Dendritic cell treated with granulocyte-macrophage colony-stimulating factor and Interleukin-4, amounts not matched to agents 40 ng/mL and 50 ng/mL, for 4 days (primary cell): ENCODE measurements at regions not wholly inside any gene's neighbourhood (a gene's known extent, or its start where the extent isn't known, plus 50 kb on each side); places are given as distances from the start of the nearest gene placed in this dataset.
"Not testable (repeated sequence)": the region's sequence is repeated elsewhere in the genome, so short reads cannot be mapped to it uniquely, and the experiment has no call there.

Source experiments
- H3K27ac Mint-ChIP-seq: one replicate; pipeline ENCODE4 v1.8.0; 2022; ENCODE audit warnings: mild to moderate bottlenecking, mixed read lengths
- H3K27me3 Mint-ChIP-seq: one replicate; pipeline ENCODE4 v1.8.0; 2022; ENCODE audit warnings: mild to moderate bottlenecking, mixed read lengths
- H3K36me3 Mint-ChIP-seq: one replicate; pipeline ENCODE4 v1.8.0; 2022; ENCODE audit warnings: low read depth, mixed read lengths
- H3K4me1 Mint-ChIP-seq: one replicate; pipeline ENCODE4 v1.8.0; 2022; ENCODE audit warnings: low read depth, mixed read lengths
- H3K4me3 Mint-ChIP-seq: one replicate; pipeline ENCODE4 v1.8.0; 2022; ENCODE audit warnings: mild to moderate bottlenecking, moderate library complexity, mixed read lengths
- H3K9me3 Mint-ChIP-seq: one replicate; pipeline ENCODE4 v1.8.0; 2022; ENCODE audit warnings: mixed read lengths
- intact Hi-C: fragments of 100-400 bp; cut with micrococcal nuclease; formaldehyde crosslinking; loops from one replicate; pipeline ENCODE4 v1.15.0; 2022

DNA sequence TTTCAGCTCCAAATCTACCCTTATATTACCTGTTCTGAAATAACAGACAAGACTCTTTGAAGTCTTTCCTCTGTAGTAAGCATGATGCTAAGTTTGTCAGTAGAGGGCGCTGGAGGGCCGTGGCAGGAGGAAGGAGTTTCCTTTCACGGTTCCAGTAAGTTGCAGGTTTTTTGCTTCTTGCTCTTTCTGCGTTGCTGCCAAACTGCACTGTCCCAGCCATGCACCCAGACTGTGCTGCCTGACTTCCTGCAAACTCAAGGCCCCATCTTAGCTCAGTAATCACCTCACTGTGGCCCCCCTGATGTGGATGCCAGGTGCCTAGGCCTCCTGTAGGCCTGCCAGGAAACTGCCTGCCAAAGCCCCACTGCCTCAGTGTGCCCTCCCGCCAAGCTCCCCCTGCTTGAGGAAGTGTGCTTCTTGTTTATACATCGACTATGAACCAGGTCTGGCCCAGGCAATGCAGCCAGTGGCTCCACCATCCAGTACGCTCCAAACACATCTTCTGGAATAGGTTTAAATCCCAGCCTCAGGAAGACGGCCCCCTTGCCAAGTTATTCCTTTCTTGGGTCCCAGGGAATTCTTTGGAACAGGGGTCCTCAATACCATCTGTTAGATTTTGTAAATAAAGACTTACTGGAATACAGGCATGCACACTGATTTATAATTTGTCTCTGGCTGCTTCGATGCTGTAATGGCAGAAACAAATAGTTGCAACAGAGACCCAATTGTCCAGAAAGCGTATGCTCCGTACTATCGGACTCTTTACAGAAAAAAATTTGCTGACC, 193.7 kb upstream of the LRIG3 start:
- intact Hi-C loops, result loop anchor here (2.0 kb wide), 1 partner anchor 37 kb away; no protein-coding TSS in a partner anchor
- Mint-ChIP-seq H3K36me3 (no peaks in the 10 kb centered on the region), H3K27ac (no peak overlapping the region), H3K27me3 (no peaks in the 10 kb centered on the region), H3K4me1 (peaks cover 4% of the 10 kb centered on the region), H3K9me3 (no peaks in the 10 kb centered on the region), H3K4me3 (no peak overlapping the region)

DNA sequence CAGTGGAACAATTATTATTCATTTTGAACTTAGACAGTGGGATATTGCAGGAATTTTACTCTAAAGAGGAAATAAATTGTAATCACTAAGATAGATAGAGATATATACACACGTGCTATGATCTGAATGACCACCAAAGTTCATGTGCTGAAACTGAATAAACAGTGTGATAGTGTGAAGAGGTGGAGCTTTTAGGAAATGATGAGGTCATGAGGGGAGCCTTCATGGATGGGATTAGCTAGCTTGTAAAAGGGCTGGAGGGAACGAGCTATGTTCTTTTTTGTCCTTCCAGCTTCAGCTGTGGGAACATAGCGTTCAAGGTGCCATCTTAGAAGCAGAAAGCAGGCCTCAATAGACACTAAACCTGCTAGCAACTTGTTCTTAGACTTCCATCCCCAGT, 191.5 kb upstream of the LRIG3 start:
- intact Hi-C loops, result loop anchor here (2.0 kb wide), 1 partner anchor 39 kb away; no protein-coding TSS in a partner anchor
- Mint-ChIP-seq H3K27ac (no peak overlapping the region), H3K9me3 (no peaks in the 10 kb centered on the region), H3K36me3 (no peaks in the 10 kb centered on the region), H3K4me1 (peaks cover 4% of the 10 kb centered on the region), H3K27me3 (no peaks in the 10 kb centered on the region), H3K4me3 (no peak overlapping the region)

DNA sequence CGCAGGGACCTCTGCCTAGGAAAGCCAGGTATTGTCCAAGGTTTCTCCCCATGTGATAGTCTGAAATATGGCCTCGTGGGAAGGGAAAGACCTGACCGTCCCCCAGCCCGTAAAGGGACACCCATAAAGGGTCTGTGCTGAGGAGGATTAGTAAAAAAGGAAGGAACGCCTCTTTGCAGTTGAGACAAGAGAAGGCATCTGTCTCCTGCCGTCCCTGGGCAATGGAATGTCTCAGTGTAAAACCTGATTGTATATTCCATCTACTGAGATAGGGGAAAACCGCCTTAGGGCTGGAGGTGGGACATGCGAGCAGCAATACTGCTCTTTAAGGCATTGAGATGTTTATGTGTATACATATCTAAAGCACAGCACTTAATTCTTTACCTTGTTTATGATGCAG, 188.2 kb upstream of the LRIG3 start:
- intact Hi-C loops, H3K4me3 Mint-ChIP-seq, H3K9me3 Mint-ChIP-seq, H3K4me1 Mint-ChIP-seq, H3K36me3 Mint-ChIP-seq, H3K27ac Mint-ChIP-seq, H3K27me3 Mint-ChIP-seq: not testable (repeated sequence)

DNA sequence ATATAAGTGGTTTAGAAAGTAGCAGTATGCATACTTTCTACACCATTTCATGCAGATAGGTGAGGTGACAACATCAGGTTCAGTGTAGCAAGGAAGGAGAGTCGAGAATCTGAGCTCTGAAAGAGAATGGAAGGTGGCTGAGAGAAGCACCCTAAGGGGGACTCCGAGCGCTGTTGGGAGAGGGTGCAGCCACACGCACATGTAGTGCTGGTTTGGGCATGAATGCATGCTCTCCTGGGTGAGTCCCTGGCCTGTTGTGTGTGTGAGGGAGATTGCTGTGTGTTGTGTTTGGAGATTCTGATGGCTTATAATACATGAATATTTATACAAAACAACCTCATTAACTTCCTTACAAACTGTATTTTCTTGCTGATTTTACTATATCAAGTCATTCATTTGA, 180.3 kb upstream of the LRIG3 start:
- no peaks in the 10 kb centered on the region for H3K4me1 Mint-ChIP-seq
- intact Hi-C loops, result no loop called here
- H3K36me3 Mint-ChIP-seq, result no peaks in the 10 kb centered on the region
- H3K9me3 Mint-ChIP-seq, result no peaks in the 10 kb centered on the region
- no peaks in the 10 kb centered on the region for H3K27me3 Mint-ChIP-seq
- no peak overlapping the region for H3K27ac Mint-ChIP-seq
- H3K4me3 Mint-ChIP-seq, result no peak overlapping the region

DNA sequence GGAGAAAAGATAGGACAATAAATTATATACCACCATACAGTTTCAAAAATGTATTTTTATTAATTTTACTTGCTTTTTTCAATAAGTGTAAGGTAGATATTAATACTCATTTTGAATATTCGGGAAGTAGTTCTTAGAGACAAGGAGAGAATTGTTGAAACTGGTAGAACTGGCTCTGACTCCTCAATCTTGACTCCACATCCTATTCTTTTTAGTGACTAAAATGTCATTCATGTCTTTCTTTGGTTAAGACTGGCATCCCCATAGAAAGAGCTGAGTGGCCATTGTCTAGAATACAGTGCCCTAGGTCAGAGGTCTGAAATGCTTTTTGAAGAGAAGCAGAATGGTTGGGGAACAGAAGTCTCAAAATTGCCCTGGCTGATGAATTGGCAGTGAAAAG, 177.6 kb upstream of the LRIG3 start:
- H3K4me3 Mint-ChIP-seq, result no peak overlapping the region

DNA sequence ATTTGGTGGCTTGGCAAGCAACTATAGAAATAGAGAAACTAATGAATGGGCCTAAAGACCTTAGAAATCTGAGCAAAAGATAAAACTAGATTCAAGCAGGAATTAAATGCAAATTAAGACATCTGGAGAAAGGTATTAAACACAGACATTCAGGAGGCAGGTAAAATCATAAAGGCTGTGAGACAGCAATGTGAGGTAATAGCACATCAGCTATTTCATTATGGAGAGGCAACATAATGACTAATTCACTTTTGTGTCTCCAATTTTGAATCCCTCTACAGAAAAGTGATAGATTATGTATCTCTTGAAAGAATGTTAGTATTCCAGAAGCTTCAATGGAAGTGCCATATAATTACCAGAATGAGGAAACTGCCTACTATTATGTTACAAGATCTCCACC, 175.9 kb upstream of the LRIG3 start:
- no peaks in the 10 kb centered on the region for H3K27me3 Mint-ChIP-seq
- H3K36me3 Mint-ChIP-seq, result no peaks in the 10 kb centered on the region
- H3K27ac Mint-ChIP-seq, result no peak overlapping the region
- no peaks in the 10 kb centered on the region for H3K9me3 Mint-ChIP-seq
- intact Hi-C loops, result no loop called here
- no peak overlapping the region for H3K4me3 Mint-ChIP-seq
- no peaks in the 10 kb centered on the region for H3K4me1 Mint-ChIP-seq

More for the DNA sequence above, 177.6 kb upstream of the LRIG3 start:
- Mint-ChIP-seq H3K4me1 (no peaks in the 10 kb centered on the region), H3K27ac (no peak overlapping the region), H3K27me3 (no peaks in the 10 kb centered on the region), H3K36me3 (no peaks in the 10 kb centered on the region), H3K9me3 (no peaks in the 10 kb centered on the region)
- intact Hi-C loops, result no loop called here

DNA sequence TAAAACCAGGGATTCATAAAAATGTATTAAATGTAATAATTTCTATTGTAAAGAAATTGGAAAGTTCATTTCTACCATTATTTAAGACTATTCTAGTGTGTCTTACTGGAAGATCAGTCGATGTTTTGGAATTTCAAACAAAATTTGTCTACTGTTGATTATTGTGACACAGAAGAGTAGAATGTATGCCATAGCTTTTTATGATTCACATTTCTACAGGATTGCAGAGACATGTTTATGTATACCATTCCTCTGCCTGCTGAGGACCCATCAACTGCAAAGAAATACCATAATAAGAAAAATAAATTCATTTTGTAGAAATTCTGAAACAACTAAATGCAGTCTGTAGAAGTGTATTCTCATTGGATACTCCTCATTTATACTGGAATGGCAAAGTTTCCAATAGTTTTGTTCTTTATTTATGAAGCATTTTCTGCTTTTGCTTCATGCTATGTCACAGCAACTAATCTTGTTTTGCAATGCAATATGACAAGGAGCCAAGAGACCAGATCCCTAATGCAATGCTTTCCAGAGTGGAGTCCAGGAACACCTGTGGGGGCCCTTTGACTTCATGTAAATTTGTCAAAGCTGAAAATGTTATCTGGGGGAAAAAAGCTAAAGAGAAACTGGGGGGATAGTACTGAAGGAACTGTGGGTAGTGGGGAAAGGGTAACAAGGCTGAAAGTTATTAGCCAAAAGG, 172.9 kb upstream of the LRIG3 start:
- H3K4me1 Mint-ChIP-seq, result no peaks in the 10 kb centered on the region
- H3K27me3 Mint-ChIP-seq, result no peaks in the 10 kb centered on the region
- no peak overlapping the region for H3K27ac Mint-ChIP-seq
- intact Hi-C loops, result no loop called here
- H3K4me3 Mint-ChIP-seq, result no peak overlapping the region
- H3K9me3 Mint-ChIP-seq, result no peaks in the 10 kb centered on the region
- no peaks in the 10 kb centered on the region for H3K36me3 Mint-ChIP-seq

DNA sequence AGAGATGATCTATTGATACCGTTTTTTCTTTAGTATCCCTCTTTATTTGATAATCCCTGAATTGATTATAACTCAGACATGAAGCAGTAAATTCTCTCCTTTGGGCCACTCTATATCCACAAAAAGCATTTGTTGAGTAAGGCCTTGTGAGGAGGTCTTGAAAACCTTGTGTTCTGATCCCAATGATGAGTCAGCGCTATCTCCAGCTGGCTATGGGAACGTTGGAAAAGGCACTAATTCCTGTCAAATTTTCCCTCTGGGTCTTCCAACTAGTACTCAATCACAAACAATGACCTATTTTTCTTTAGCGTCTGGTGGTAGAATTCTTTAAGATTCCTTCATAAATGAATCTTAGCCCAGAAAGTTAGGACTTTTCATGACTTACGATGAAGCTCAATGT, 168.4 kb upstream of the LRIG3 start:
- Mint-ChIP-seq H3K36me3 (no peaks in the 10 kb centered on the region), H3K9me3 (no peaks in the 10 kb centered on the region), H3K4me1 (no peaks in the 10 kb centered on the region), H3K4me3 (no peak overlapping the region), H3K27me3 (peaks cover 2% of the 10 kb centered on the region), H3K27ac (no peak overlapping the region)
- intact Hi-C loops, result no loop called here

DNA sequence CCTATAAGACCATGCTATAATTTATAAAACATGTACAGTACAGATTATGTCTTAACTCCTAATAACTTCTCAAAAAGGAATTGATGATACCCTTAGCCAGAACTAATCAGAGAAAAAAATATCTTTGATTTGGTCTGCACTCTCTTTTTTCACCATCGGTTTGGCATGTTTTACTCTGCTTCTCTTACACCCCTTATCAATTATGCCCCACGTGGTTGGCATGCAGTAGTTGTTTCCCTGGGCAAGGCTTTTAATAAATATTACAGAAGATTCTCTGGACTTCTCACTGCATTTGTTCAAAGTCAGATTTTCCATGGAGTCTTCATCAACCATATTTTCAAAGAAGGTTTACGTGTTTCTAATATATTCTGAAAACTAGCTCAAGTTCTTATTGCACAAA, 167.4 kb upstream of the LRIG3 start:
- H3K27me3 Mint-ChIP-seq, result peaks cover 2% of the 10 kb centered on the region
- H3K4me1 Mint-ChIP-seq, result no peaks in the 10 kb centered on the region
- no peaks in the 10 kb centered on the region for H3K9me3 Mint-ChIP-seq
- H3K4me3 Mint-ChIP-seq, result no peak overlapping the region
- H3K36me3 Mint-ChIP-seq, result no peaks in the 10 kb centered on the region
- H3K27ac Mint-ChIP-seq, result no peak overlapping the region
- intact Hi-C loops, result no loop called here

DNA sequence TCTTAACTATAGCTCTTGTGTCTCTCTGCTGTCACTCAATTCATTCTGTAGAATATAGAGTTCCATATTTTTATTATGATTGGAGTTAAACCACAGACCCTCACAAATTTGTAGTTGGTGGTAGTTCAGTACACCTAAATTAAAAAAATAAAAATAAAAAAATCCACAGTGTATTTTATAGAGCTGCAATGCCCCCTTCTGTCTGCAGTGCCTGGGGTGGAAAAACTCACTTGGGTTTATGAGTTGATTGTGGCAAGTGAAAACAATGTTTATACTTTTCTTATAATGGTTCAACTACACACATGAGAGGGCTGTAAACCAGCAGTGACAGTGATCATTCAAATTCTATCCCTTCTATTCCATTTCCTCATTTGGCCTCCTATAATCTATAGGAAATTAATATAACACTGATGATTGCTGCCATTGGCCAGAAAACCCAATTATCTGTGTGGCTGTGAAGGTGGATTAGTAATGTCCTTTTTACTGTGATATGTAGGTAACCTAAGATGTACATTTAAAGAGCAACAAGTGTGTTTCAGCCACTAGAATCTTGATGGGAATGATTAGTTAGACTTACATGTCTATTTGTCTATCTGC, 166.9 kb upstream of the LRIG3 start:
- intact Hi-C loops, result no loop called here
- no peak overlapping the region for H3K4me3 Mint-ChIP-seq
- no peaks in the 10 kb centered on the region for H3K9me3 Mint-ChIP-seq
- H3K27me3 Mint-ChIP-seq, result peaks cover 2% of the 10 kb centered on the region
- H3K27ac Mint-ChIP-seq, result no peak overlapping the region
- H3K4me1 Mint-ChIP-seq, result no peaks in the 10 kb centered on the region
- H3K36me3 Mint-ChIP-seq, result no peaks in the 10 kb centered on the region

DNA sequence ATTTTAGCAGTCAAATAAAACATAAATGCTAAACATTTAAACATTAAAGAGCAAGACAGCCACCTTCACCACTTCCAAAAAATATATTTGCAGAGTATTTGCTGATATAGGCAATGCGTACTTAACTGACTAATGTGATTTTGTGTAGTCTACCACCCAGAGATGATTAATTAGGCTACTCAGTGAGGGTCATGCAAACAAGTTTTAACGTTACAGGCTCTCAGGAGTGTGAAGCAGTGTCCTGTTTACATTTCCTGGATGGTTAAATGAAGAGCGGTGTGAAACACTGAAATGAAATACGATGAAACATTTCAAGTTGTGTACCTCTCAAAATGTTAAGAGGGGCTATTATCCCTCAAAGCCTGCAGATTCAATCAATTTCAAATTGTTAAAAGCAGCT, 165.8 kb upstream of the LRIG3 start:
- H3K9me3 Mint-ChIP-seq, result no peaks in the 10 kb centered on the region
- H3K27me3 Mint-ChIP-seq, result peaks cover 4% of the 10 kb centered on the region
- H3K4me3 Mint-ChIP-seq, result no peak overlapping the region
- intact Hi-C loops, result no loop called here
- H3K36me3 Mint-ChIP-seq, result no peaks in the 10 kb centered on the region
- no peak overlapping the region for H3K27ac Mint-ChIP-seq
- H3K4me1 Mint-ChIP-seq, result no peaks in the 10 kb centered on the region

DNA sequence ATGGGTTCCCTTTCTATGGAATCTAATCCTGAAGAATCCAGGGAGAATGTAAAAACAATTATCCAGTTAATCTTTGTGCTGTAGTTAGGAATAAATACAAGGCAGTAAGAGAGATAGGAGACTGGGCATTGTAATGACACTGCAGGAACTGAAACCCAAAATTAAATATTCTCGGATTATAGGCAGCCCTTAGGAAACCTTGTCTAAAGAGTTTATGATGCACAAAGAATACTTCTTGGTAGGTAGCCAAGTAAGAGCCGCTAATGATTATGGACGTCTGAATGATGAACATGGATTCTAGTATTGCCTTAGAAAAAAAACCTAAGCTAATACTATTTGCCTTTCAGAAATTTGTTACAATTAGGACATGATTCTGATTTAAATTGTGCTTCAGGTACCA, 165.4 kb upstream of the LRIG3 start:
- no peak overlapping the region for H3K27ac Mint-ChIP-seq
- no peak overlapping the region for H3K4me3 Mint-ChIP-seq
- intact Hi-C loops, result no loop called here

DNA sequence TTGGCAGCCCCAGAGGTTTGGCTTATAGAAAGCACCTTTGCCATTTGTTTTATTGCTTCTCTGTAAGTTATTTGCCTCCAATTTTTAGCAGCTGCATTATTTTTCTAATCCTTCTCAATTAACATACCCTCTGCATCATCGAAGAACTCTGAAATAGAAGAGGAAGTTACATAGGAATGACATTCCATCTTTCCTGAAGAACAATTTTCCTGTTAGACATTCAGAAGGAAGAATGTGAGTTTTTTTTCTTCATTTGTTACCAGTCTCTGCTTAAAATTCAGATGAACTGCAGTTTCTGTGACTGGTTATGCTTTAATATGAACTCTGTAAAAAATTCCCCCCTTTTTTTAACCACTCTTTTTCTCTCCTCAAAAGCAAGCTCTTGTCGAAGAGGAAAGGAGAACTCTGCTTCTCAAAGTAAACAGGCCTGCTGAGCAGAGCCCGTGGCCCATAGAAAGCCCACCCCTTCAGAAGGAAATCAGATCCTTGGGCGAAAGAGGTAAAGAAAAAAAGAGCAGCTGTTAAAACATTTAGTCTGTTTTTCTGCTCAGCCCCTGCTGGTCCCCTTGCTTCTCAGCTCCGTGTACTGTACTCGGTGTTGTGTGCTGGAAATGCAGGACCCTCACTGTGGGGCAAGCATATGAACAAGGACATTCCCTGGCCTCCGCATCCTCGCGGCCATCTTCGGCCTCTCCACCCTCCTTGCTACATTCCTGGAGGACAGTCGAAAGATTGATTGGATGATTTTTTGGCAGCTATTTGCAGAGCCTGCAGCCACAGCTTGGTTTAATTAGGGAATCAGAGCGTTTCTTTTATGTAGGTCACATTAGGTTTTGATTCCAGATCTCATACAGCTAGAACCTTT, 164.4 kb upstream of the LRIG3 start:
- Mint-ChIP-seq H3K4me1 (peaks cover under 1% of the 10 kb centered on the region), H3K4me3 (no peak overlapping the region), H3K36me3 (no peaks in the 10 kb centered on the region), H3K9me3 (no peaks in the 10 kb centered on the region), H3K27me3 (peaks cover 4% of the 10 kb centered on the region), H3K27ac (no peak overlapping the region)
- intact Hi-C loops, result no loop called here

More for the DNA sequence above, 165.4 kb upstream of the LRIG3 start:
- Mint-ChIP-seq H3K4me1 (no peaks in the 10 kb centered on the region), H3K27me3 (peaks cover 4% of the 10 kb centered on the region), H3K9me3 (no peaks in the 10 kb centered on the region), H3K36me3 (no peaks in the 10 kb centered on the region)

DNA sequence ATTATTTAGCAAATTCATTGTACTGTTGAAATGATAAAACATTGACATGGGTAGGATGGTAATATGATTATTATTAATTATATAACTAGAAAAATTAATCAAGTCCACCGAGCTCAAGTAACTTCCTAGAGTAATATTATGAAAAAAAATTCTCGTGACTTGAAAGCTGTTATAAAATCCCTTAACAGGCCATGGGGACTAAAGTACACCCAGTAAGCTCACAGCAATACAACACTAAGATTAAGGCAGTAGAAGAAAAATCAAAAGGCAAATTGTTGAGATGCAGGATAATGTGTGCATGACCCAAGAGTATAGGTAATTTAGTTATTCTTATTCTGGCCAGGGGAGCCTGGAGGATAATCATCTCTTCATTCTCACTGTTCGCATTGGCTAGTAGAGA, 162.6 kb upstream of the LRIG3 start:
- Mint-ChIP-seq H3K27me3 (peaks cover 4% of the 10 kb centered on the region), H3K4me1 (peaks cover 13% of the 10 kb centered on the region), H3K4me3 (no peak overlapping the region), H3K9me3 (no peaks in the 10 kb centered on the region), H3K27ac (no peak overlapping the region), H3K36me3 (no peaks in the 10 kb centered on the region)
- intact Hi-C loops, result no loop called here
